ENCODE measurements at regions not wholly inside any gene's neighbourhood (a gene's known extent, or its start where the extent isn't known, plus 50 kb on each side); places are given as distances from the start of the nearest gene placed in this dataset.
"Not testable (repeated sequence)": the region's sequence is repeated elsewhere in the genome, so short reads cannot be mapped to it uniquely, and the experiment has no call there.

GRCh38 chrX:84856791-84857190 lies 146.9 kb upstream of the APOOL start:
- DNase-seq (ENCODE audit: low read depth in 2 of 3, low spot score in 2 of 3): not testable (repeated sequence)

GRCh38 chrX:84858771-84859170 lies 144.9 kb upstream of the APOOL start:
- not testable (repeated sequence) for DNase-seq (ENCODE audit: low read depth in 2 of 3, low spot score in 2 of 3)

- no peak for DNase-seq (ENCODE audit: low read depth in 2 of 3, low spot score in 2 of 3)
Observed at GRCh38 chrX:84865113-84865512, 138.6 kb upstream of the APOOL start.

GRCh38 chrX:84870281-84870680 lies 133.4 kb upstream of the APOOL start:
- DNase-seq (ENCODE audit: low read depth in 2 of 3, low spot score in 2 of 3): not testable (repeated sequence)

DNA sequence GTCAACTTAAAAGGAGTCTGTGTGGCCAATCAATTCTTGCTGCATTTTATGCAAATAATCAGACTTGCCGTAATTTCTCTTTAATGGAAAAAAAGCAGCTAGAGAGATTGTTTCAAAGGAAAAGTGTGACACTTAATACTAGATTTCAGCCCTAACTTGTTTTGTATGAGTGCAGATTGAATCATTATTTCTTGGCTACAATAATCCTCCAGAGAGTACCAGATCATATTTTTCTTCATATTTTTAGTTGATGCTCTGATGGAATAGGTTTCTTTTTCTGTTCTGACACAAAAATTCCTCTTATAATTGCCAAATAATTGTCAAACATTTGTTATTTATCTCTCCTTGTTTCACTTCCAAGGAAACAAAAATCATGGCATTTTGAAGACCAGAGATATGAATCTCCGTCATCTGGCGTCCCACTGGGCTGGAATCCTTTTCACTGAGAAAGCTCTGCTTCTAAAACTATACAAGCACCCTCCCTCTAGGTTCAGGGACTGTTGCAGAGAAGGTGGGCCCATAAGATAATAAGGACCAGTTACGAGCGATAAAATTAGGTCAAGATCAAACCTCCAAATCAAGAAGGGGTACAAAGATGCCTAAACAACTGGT lies 131.4 kb upstream of the APOOL start:
- not testable (repeated sequence) for DNase-seq (ENCODE audit: low read depth in 2 of 3, low spot score in 2 of 3)

DNA sequence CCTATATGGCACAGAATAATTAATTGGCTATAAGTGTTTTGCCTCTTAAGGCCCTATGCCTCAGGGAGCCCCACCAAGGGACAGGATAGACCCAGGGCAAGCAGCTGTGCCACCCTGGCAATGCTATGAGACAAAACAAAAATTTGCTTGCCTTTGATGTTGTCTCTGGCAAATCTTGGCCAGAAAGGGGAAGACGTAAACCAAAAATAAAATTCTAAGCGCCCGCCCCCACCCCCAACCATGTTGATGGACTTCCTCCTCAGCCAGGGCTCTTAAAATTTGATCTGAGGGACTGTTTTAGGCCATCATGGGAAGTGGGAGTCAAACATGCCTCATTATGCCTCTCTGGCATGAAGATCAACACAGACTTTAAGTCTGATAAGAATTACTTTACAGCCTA lies 130.5 kb upstream of the APOOL start:
- DNase-seq (ENCODE audit: low read depth in 2 of 3, low spot score in 2 of 3): no peak

DNA sequence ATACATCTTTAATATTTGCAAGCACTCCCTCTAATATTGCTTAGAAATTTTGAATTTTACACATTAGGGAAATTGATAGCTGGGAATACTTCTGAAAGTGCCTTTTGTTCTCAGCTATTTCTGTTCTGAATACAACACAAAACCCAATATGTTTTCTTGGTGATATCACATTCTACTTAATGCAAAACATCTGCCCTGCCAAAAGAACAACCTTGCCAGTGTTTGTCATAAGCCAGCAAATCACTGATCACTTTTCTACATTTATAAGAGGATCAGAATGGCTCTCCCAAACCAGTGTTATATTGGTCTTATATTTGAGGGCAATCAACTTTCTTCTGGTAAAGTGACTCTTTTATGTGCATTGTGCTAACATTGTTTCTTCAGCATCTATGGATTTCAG lies 126.8 kb upstream of the APOOL start:
- DNase-seq (ENCODE audit: low read depth in 2 of 3, low spot score in 2 of 3): no peak

GRCh38 chrX:84893897-84894296 lies 109.8 kb upstream of the APOOL start:
- DNase-seq (ENCODE audit: low read depth in 2 of 3, low spot score in 2 of 3): no peak

GRCh38 chrX:84907324-84907968 lies 96.2 kb upstream of the APOOL start:
- peak in 1 of 3 donors; percentile 5 for DNase-seq (ENCODE audit: low read depth in 2 of 3, low spot score in 2 of 3)

GRCh38 chrX:84909151-84909550 lies 94.5 kb upstream of the APOOL start:
- DNase-seq (ENCODE audit: low read depth in 2 of 3, low spot score in 2 of 3): no peak

GRCh38 chrX:84924624-84925023 lies 79.1 kb upstream of the APOOL start:
- no peak for DNase-seq (ENCODE audit: low read depth in 2 of 3, low spot score in 2 of 3)

GRCh38 chrX:84932814-84933213 lies 70.9 kb upstream of the APOOL start:
- no peak for DNase-seq (ENCODE audit: low read depth in 2 of 3, low spot score in 2 of 3)

DNA sequence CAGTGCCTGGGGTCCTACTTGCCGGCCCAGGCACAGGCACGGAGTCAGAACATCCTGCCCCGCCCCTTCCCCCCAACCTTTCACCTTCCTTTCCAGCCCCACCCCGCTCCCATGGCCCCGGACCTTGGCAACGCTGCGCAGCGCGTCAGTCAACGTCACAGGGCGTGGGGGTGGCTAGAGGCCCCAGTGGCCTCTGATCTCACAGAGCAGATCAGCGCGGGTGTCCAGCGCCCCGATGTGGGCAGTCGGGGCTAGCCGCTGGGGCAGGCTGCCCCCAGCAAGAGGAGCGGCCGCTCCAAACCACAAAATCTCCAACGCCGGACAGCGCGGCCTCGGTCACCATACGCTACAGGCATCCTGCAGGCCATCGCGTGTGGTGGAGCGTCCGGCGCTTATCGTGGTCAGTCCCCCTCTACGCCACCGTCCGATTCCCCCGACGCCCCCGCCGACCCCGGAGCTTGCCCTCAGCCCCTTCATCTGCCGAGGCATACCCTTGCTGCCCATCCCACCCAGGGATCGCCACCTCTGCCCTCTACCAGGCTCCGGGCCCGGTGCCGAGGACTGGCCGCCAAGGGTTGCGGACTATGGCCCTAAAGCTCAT lies 69.6 kb upstream of the APOOL start:
- DNase-seq (ENCODE audit: low read depth in 2 of 3, low spot score in 2 of 3): no peak

Measured in hematopoietic multipotent progenitor cell (in vitro differentiated cells).